ENCODE measurements at regions not wholly inside any gene's neighbourhood (a gene's known extent, or its start where the extent isn't known, plus 50 kb on each side); places are given as distances from the start of the nearest gene placed in this dataset.

- TF ChIP-seq CTCF (IDR thresholded peaks at IDR 0.05) (no peak), EZH2 (IDR thresholded peaks at IDR 0.05; ENCODE audit: borderline replicate concordance, insufficient read depth, low read depth, low read length, poor library complexity, severe bottlenecking) (no peak)
These were observed 554.5 kb downstream of the NSUN3 start for GRCh38 chr3:94617312-94617711.

Measured in B cell (primary cell).